ENCODE measurements at regions not wholly inside any gene's neighbourhood (a gene's known extent, or its start where the extent isn't known, plus 50 kb on each side); places are given as distances from the start of the nearest gene placed in this dataset.

DNA sequence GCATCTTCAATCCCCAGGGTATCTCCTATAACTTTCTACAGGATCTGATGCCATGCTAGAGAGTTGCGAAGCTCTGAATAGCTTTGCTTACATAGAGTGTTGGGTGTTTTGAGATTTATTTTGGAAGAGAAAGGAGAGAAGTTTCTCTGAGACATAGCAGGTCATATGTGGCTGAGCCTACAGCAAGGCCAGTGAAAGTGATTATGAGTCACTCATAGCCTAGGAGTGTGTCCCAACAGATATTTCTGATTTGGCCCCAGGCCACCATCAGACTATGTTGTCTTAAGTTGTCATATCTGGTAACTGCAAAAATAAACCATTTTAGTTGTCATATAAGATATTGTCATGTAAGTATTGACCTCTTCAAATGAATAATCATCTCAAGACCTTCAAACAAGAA lies 132.0 kb upstream of the RAI14 start:
- Histone ChIP-seq H3K9ac (no peak overlapping the region), H3K27ac (peak overlapping the region in 3 of 11 experiments; percentile 3 to 42 (median 35); a peak in 3 of 22 replicates), H3K4me1 (peaks cover 19 to 40% (median 32%) of the 10 kb centered on the region in 10 experiments), H3K36me3 (no peaks in the 10 kb centered on the region), H3K4me2 (peak overlapping the region in 6 of 11 experiments; percentile 9 to 41 (median 24); a peak in 7 of 22 replicates), H3K4me3 (no peak overlapping the region), H3K27me3 (no peaks in the 10 kb centered on the region), H4K20me1 (no peaks in the 10 kb centered on the region), H3K9me3 (replicated peaks in 1 of 11) (no peaks in the 10 kb centered on the region)
- TF ChIP-seq Cebpa-rat (IDR thresholded peaks at IDR 0.05): no peak

DNA sequence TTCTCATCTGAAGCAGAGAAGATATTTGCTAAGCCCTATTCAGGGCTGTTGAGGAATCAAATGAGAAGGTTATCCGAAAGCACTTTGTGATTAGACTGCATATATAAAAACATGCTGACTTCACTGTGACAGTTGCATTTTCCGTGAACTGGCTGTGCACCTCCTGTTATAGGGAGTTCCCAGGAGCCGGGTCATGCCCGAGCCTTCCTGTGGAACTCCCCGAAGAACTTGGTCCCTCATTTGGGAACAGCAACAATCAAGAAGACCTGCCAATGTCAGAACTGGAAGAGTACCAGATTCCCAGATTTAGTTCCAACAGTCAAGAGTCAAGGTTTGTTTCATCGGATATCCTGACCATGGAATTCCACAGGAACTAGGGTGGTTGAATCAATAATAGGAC lies 130.4 kb upstream of the RAI14 start:
- Histone ChIP-seq H3K4me2 (peak overlapping the region in 5 of 11 experiments; percentile 4 to 63 (median 11); a peak in 6 of 22 replicates), H3K9ac (no peak overlapping the region), H3K27me3 (no peaks in the 10 kb centered on the region), H4K20me1 (no peaks in the 10 kb centered on the region), H3K27ac (peak overlapping the region in 2 of 11 experiments; percentile 19 to 57; a peak in 5 of 22 replicates), H3K9me3 (replicated peaks in 1 of 11) (no peaks in the 10 kb centered on the region), H3K36me3 (no peaks in the 10 kb centered on the region), H3K4me3 (no peak overlapping the region), H3K4me1 (peaks cover 19 to 40% (median 32%) of the 10 kb centered on the region in 10 experiments)
- TF ChIP-seq Cebpa-rat (IDR thresholded peaks at IDR 0.05): no peak

DNA sequence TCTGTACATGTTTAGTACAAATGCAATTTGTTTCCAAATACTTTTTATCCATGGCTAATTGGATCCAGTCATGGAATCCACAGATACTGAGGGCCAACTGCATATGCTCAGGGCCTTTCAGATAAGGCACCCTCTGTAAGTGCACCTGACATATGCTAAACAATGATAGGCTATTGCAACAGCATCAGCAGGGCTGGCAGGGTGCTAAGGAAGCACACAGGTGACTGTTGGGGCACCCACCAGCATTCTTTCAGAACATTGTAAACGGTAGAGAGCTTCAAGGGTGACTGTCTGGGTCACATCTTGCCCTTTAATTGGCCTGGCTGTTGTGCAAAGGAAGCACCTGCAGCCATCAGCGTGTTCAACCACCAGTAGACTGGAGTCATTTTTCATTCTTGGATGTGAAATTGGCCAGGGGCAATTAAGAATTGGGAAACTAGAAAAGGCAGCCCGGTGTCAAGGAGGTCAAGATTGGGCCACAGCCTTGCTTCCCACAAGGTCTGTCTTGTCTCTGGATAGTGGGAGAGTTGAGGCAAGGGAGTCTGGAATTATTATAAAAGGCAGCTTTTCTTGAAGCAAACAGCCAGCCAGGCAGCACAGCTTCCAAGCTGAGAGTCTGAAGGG lies 129.3 kb upstream of the RAI14 start:
- TF ChIP-seq Cebpa-rat (IDR thresholded peaks at IDR 0.05): peak in 3 of 11 experiments; percentile 8 to 19 (median 15); a peak in 1 of 22 replicates
- no peaks in the 10 kb centered on the region for H4K20me1 ChIP-seq
- peaks cover 19 to 40% (median 32%) of the 10 kb centered on the region in 10 experiments for H3K4me1 ChIP-seq
- no peaks in the 10 kb centered on the region for H3K27me3 ChIP-seq
- H3K4me2 ChIP-seq: peak overlapping the region in 9 of 11 experiments; percentile 23 to 71 (median 64); a peak in 18 of 22 replicates
- no peaks in the 10 kb centered on the region for H3K36me3 ChIP-seq
- peak overlapping the region in 7 of 11 experiments; percentile 21 to 66 (median 56); a peak in 12 of 22 replicates for H3K27ac ChIP-seq
- H3K4me3 ChIP-seq: no peak overlapping the region
- H3K9me3 ChIP-seq (replicated peaks in 1 of 11): no peaks in the 10 kb centered on the region
- H3K9ac ChIP-seq: peak overlapping the region in 2 of 11 experiments; percentile 22 to 27; a peak in 1 of 22 replicates

DNA sequence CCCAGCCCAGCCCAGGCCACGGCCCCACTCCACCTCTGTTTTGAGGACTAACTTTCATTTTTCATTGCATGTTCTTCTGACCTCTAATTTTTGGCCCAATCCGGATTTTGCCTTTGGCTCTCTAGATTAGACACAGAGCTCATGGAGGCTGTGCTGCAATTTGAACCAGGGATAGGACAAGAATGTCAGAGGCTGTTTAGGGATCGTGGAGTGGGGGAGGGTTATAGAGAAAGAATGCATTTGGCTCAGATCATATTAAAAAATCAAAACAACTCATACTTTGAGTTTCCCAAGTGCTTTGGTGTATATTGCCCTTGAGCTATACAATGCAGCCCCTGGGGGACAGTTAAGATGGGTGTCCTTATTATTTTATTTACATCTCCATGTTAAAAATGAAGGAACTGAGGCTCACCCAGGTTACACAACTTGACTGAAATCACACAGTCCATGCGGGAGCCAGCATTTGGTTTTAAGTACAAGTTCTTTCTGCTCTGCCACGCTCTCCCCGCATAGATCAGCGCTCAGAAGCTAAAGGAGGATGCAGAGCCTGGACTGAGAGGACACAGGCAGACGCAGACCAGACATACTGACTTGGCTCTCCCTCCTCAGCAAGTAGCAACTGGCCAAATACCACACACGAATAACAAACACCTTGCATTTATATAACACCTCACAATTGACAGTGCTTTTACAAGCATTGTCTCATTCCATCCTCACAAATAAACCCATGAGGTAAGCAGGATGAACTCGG lies 126.4 kb upstream of the RAI14 start:
- H3K9me3 ChIP-seq (replicated peaks in 1 of 11): no peaks in the 10 kb centered on the region
- no peaks in the 10 kb centered on the region for H3K36me3 ChIP-seq
- H3K27ac ChIP-seq: no peak overlapping the region
- no peak overlapping the region for H3K4me3 ChIP-seq
- peaks cover 0 to 24% (median 17%) of the 10 kb centered on the region in 10 experiments; a peak in 16 of 20 replicates for H3K4me1 ChIP-seq
- H4K20me1 ChIP-seq: no peaks in the 10 kb centered on the region
- H3K9ac ChIP-seq: no peak overlapping the region
- no peak overlapping the region for H3K4me2 ChIP-seq
- TF ChIP-seq Cebpa-rat (IDR thresholded peaks at IDR 0.05): no peak
- no peaks in the 10 kb centered on the region for H3K27me3 ChIP-seq

DNA sequence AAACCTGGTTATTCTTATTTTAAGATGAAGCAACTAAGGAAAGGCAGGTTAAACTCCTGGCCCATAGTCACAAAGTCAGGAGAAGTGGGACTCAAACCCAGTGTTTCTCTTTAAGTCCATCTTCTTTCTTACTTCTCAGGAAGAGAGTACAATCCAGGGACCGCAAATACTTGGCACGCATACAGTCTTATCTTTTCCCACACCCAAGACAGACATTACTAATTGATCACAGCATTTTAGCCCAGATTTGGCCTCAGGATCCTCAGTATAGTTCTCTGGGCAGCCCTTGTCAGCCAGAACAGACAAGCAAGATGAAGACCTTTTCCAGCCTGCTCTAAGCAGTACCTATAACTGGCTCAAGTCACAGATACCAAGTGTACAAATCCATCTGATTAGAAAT lies 125.5 kb upstream of the RAI14 start:
- H3K9me3 ChIP-seq (replicated peaks in 1 of 11): no peaks in the 10 kb centered on the region
- no peaks in the 10 kb centered on the region for H3K36me3 ChIP-seq
- no peaks in the 10 kb centered on the region for H4K20me1 ChIP-seq
- no peak overlapping the region for H3K27ac ChIP-seq
- H3K9ac ChIP-seq: no peak overlapping the region
- no peaks in the 10 kb centered on the region for H3K27me3 ChIP-seq
- H3K4me3 ChIP-seq: no peak overlapping the region
- H3K4me2 ChIP-seq: no peak overlapping the region
- TF ChIP-seq Cebpa-rat (IDR thresholded peaks at IDR 0.05): no peak
- H3K4me1 ChIP-seq: peaks cover 0 to 22% (median 16%) of the 10 kb centered on the region in 10 experiments; a peak in 15 of 20 replicates

DNA sequence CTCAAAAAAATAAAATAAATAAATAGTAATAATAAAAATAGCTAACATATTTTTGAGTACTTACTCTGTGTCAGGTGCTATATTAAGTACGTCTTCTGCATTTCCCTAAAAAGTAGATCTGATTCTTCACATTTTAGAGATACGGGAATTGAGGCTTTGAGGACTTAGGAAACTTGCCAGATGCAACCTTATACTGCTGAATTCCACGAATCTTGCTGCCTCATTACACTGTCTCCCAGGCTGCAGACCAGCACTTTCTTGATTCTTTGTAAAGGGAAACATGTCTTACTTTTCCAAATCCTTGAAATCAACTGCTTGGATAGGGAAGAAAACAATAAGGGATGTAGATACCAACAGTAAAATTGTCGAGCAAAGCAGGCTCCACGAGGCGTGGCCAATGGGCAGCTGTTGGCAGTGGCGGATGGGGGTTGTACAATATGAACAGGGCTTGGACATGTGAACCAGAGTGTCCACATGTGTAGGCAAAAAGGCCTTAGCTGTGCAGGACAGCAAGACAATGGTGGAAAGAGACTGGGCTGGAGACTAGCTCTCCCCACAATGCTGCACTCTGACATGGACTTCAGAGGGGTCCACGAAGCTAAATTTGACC lies 124.3 kb upstream of the RAI14 start:
- no peaks in the 10 kb centered on the region for H4K20me1 ChIP-seq
- H3K9ac ChIP-seq: no peak overlapping the region
- no peaks in the 10 kb centered on the region for H3K9me3 ChIP-seq (replicated peaks in 1 of 11)
- TF ChIP-seq Cebpa-rat (IDR thresholded peaks at IDR 0.05): no peak
- H3K4me2 ChIP-seq: no peak overlapping the region
- no peak overlapping the region for H3K4me3 ChIP-seq
- no peaks in the 10 kb centered on the region for H3K36me3 ChIP-seq
- peaks cover 0 to 10% (median 7%) of the 10 kb centered on the region in 10 experiments; a peak in 15 of 20 replicates for H3K4me1 ChIP-seq
- no peaks in the 10 kb centered on the region for H3K27me3 ChIP-seq
- H3K27ac ChIP-seq: no peak overlapping the region

DNA sequence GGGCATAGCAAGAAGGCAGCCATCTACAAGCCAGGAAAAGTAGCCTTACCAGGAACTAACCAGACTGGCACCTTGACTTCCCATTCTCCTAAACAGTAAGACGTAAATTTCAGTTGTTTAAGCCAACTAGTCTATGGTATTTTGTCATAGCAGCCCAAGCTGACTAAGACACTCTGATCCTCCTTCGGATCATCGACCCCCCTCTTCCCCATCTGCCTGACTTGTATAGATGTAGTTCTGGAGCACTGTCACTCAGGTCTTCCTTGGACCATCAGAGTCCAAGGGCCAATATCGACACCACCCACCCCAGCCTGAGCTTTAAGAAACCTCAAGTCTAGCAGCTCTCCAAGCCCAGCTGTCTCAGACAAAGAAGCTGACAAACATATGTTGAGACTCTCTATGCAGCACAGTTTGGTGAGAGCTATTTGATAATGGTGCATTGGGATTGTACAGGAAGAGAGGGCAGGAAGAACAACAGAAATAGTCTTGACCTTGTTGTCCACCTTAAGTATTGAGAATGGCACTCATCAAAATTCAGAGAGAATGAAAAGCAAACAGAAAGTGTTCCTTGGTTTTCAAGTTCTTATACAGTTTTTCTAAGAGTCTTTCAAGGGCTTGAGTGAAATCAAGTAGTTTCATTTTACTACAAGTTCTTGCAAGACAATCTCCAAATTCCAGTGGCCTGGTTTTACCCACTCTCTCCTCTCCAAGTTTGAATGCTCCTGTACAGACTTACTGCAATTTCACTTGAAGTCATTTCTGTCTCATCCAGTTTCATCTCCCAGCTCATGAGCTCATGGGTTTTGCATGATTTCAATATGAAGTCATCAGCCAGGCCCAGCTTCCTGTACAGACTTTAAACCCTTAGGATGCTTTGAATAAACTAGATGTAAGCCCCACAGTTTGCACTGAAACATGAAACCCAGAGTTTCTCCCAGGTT lies 122.3 kb upstream of the RAI14 start:
- Histone ChIP-seq H3K27me3 (no peaks in the 10 kb centered on the region), H3K4me3 (no peak overlapping the region), H3K9me3 (replicated peaks in 1 of 11) (no peaks in the 10 kb centered on the region), H3K9ac (no peak overlapping the region), H3K4me1 (no peaks in the 10 kb centered on the region), H3K4me2 (no peak overlapping the region), H4K20me1 (no peaks in the 10 kb centered on the region), H3K27ac (no peak overlapping the region), H3K36me3 (no peaks in the 10 kb centered on the region)
- no peak for TF ChIP-seq Cebpa-rat (IDR thresholded peaks at IDR 0.05)

DNA sequence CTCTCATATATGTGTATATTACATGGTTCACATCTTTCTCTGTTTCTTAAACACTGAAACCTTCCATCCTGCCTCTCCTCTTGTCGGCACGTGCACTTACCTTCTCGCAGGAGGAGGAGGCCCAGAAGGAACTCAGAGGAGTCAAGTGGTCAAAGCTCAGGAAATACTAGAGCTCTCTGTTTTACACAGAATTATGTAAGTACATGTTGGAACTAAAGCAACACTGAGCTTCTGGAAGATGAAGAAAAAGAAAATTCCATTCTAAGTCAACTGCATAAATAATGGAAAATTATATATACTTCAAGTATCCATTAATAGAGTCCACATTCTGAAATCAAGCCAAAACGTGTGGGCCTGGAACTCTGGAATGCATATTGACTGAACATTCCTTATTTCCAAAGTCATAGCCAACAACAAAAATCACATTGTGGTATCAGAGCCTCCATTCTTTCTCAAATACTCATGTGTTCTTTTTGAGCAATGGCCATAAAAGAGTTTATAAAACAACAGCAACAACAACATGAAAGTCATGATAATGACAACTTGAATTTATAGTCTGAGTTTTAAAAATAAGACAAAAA lies 121.5 kb upstream of the RAI14 start:
- H3K27me3 ChIP-seq: no peaks in the 10 kb centered on the region
- H3K36me3 ChIP-seq: no peaks in the 10 kb centered on the region
- no peak for TF ChIP-seq Cebpa-rat (IDR thresholded peaks at IDR 0.05)
- H3K27ac ChIP-seq: no peak overlapping the region
- no peak overlapping the region for H3K4me2 ChIP-seq
- H3K4me1 ChIP-seq: no peaks in the 10 kb centered on the region
- H4K20me1 ChIP-seq: no peaks in the 10 kb centered on the region
- no peaks in the 10 kb centered on the region for H3K9me3 ChIP-seq (replicated peaks in 1 of 11)
- no peak overlapping the region for H3K4me3 ChIP-seq
- no peak overlapping the region for H3K9ac ChIP-seq

Data from BLaER1 treated with 17β-estradiol and CSF1 and Interleukin-3, amounts not matched to agents 10 nM and 100 nM (cell line).